ENCODE measurements at regions not wholly inside any gene's neighbourhood (a gene's known extent, or its start where the extent isn't known, plus 50 kb on each side); places are given as distances from the start of the nearest gene placed in this dataset.

DNA sequence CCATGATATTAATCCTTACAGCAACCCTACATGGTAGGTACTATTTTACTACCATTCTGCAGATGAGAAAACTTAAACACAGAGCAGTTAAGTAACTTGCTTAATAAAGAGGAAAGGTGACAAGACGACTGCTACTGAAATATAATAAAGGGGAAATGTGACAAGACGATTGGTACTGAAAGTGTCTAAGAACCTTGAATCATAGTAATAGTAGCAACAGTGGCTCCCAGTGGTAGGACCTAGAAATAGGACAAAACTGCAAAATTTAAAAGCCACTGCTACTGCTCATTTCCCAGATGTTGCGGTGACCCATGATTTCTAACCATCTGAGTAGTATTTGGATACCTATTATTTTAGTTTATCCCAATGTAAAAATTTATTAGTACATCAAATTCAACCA, 89.5 kb downstream of the TASL start:
- TF ChIP-seq ELF4 (IDR thresholded peaks at IDR 0.05) (no peak), SP1 (IDR thresholded peaks at IDR 0.05) (no peak), HDGF (IDR thresholded peaks at IDR 0.05; ENCODE audit: borderline replicate concordance) (no peak)

Measured in HEK293T (cell line).